GM20000 (cell line): ENCODE measurements at regions not wholly inside any gene's neighbourhood (a gene's known extent, or its start where the extent isn't known, plus 50 kb on each side); places are given as distances from the start of the nearest gene placed in this dataset.

Experiments
- DNase-seq: peaks from one replicate; pipeline ENCODE4 v3.0.0; 2012; ENCODE audit warnings: low spot score
- TF ChIP-seq, protein P1 (sequence below): IDR thresholded peaks from 2 replicates; pipeline ENCODE4 v1.5.1; 2012; ENCODE audit warnings: mild to moderate bottlenecking, control low read depth; ENCODE audit errors: extremely low read depth, missing control alignments

DNA sequence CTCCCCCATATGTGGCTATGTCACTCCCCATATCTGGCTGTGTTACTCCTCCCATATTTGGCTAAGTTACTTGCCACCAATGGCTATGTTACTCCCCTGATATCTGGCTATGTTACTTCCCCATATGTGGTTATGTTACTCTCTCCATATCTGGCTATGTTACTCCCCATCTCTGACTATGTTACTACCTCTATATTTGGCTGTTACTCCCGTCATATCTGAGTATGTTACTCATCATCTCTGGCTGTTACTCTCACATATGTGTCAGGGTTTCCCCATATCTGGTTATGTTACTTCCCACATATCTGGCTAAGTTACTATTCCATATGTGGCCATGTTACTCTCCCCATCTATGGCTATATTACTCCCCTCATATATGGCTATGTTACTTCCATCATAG, 50.3 kb upstream of the MAP10 start:
- no peak for DNase-seq
- TF ChIP-seq, protein P1, sequence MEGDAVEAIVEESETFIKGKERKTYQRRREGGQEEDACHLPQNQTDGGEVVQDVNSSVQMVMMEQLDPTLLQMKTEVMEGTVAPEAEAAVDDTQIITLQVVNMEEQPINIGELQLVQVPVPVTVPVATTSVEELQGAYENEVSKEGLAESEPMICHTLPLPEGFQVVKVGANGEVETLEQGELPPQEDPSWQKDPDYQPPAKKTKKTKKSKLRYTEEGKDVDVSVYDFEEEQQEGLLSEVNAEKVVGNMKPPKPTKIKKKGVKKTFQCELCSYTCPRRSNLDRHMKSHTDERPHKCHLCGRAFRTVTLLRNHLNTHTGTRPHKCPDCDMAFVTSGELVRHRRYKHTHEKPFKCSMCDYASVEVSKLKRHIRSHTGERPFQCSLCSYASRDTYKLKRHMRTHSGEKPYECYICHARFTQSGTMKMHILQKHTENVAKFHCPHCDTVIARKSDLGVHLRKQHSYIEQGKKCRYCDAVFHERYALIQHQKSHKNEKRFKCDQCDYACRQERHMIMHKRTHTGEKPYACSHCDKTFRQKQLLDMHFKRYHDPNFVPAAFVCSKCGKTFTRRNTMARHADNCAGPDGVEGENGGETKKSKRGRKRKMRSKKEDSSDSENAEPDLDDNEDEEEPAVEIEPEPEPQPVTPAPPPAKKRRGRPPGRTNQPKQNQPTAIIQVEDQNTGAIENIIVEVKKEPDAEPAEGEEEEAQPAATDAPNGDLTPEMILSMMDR, result no peak
